HG03354 (cell line): ENCODE measurements at regions not wholly inside any gene's neighbourhood (a gene's known extent, or its start where the extent isn't known, plus 50 kb on each side); places are given as distances from the start of the nearest gene placed in this dataset.
A peak's percentile ranks its signal among the peaks of the same experiment; 100 is the strongest.

ENCODE experiments used
- ATAC-seq: cut with Tn5 transposase; IDR thresholded peaks from one replicate; pipeline ENCODE4 v1.9.1; 2021; ENCODE audit warnings: mild to moderate bottlenecking; ENCODE audit not compliant: unreplicated experiment, poor library complexity, severe bottlenecking

DNA sequence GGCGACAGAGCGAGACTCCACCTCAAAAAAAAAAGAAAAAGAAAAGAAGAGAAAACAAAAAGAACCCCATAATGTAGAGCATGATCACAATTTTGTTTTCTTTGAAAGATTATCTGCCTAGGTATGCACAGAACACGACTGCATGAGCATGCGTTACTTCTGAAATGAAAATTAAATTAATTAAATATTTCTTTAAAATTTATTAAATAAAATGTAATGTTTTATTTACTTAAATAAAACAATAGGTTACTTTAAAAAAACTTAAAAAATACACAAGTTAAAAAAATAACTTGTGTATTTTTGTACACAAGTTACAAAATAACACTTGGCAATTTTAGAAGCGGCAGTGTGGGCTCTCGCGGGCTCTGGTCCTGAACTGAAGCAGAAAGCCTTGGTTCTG lies 107.8 kb downstream of the TFAP2A start:
- ATAC-seq: no peak

DNA sequence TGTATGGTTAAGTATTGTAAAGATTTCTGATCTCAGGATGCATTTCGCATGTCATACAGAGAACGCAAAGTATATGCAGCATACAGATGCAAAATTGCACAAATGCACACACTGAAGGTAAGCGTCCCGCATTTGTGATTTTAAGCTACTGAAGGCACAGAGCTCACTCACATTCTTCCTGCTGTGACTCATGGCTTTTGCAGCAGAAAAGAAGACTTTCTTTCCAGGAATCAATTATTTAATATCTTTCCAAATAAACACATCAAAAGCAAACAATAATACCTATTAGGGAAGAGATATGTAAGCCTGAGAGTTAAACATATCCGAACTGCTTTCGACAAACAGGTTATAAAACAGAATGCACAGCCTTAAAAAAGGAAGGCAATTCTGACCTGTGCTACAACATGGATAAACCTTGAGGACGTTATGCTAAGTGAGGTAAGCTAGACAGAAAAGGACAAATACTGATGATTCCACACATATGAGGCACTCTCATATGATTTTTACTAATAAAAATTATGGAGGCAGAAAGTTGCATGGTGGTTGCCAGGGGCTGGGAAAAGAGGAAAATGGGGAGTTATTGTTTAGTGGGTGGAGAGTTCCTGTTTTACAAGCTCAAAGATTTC lies 109.0 kb downstream of the TFAP2A start:
- no peak for ATAC-seq

DNA sequence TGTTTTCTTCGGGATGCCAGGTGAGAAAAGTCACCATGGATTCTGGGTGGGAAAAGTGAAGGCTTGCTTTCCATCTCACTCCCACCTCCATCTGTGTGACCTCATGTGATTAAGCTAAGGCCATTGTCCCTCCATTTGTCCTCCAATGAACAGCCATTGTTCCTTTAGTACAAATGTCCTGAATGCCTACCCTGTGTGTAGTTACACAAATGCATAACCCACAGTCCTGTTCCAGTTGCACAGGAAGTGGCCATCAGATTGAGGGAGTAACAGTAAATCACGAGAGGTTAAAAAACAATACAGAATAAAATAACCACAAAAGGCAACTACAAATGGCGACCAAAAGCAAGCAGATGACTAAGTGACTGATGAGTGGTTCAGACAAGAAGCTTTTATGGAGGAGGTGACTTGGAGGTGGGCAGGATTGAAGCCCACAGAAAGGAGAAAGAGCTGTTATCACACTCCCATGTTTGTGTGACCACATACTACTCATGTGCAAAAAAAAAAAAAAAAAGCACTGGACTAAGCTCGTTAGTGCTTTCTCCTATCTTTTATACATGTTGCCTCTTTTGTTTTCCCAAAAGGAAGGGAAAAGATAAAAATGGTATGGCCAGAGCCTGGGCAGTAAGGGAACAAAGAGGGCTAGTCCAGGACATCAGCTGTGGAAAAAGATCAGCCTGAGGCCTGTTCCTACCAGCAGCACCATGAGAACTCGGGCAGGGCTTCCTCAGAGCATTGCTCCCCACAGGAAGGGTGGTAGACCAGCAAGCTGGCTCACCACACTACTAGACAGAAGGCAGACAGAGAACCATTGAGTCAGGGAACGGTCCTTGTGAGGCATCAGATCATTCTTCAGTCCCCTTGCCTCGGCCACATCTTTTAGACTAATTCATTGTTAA lies 111.0 kb downstream of the TFAP2A start:
- no peak for ATAC-seq

DNA sequence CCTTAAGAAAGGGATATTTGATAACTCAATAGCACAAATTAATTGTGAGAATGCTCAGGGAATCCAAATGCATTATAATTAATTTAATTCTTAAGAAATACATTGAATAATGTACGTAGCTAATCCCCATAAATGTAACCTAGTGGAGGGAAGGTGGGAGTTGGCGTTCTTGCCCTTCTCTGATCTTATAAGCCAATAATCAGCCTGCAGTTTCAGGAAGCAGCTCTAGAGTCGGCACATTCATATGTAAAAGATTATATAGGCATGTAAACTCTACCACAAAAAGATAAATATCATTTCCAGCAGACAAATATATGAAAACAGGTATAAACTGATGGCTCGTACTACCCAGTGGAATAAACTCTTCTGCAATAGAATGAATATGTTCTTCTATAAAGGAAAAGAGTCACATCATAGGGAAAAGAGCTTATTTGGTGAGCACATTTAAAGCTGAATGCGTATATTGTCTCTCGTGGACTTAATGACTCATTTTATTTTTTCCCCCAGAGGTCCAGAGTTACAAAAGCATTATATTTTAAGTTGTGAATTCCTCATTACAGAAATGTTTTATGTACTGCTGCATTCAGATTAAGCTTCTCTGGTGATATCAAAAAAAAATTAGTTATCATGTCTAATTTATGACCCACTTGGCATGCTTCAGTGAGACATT lies 112.2 kb downstream of the TFAP2A start:
- no peak for ATAC-seq

DNA sequence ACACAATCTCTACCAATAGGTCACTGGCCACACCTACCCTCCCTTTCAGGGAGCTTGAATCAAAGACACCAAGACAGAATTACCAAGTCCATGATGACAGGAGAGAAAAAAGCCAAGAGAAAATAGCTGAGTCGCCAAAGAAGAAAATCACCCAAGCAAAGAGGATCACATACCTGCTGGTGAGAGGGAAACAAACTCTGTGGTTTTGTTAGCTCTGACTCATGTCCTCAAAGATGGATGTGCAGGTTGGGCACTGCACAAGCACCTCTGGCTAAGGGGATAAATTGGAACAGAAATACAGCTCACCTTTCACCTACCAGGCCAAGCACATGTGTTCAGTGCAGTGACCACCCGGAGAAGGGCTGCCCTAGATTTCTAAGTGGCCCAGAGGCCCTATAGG lies 114.8 kb downstream of the TFAP2A start:
- ATAC-seq: no peak

DNA sequence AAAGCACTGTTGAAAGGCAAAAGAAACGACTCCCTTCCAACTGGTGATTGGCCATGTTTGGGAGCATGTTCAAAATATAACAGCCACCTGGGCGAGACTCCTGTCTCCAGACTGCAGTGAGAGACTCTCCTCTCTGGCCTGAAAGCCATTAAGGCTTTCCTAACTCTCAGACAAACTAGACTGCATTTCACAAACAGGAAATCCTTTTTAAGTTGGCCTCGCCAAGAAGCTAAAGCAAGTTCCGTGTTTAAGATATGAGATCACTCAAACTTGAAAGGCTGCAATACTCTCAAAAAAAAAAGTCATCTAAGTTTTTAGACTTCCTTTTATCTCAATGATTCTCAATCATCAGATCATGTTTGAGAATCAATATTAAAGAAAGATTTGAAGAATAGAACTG lies 117.0 kb downstream of the TFAP2A start:
- ATAC-seq: no peak

DNA sequence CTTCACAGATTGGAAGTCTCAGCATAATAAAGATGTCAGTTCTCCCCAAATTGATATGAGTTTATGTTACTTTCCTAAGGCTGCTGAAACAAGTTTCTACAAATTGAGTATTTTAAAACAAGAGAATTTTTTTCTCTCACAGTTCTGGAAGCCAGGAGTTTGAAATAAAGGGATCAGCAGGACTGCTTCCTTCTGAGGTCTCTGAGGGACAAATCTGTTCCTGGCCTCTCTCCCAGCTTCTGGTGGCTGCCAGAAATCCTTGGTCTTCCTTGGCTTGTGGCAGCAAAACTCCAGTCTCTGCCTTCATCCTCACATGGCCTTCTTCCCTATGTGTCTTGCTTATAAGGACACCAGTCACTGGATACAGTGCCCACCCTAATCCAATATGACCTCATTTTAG lies 136.1 kb downstream of the TFAP2A start:
- no peak for ATAC-seq

DNA sequence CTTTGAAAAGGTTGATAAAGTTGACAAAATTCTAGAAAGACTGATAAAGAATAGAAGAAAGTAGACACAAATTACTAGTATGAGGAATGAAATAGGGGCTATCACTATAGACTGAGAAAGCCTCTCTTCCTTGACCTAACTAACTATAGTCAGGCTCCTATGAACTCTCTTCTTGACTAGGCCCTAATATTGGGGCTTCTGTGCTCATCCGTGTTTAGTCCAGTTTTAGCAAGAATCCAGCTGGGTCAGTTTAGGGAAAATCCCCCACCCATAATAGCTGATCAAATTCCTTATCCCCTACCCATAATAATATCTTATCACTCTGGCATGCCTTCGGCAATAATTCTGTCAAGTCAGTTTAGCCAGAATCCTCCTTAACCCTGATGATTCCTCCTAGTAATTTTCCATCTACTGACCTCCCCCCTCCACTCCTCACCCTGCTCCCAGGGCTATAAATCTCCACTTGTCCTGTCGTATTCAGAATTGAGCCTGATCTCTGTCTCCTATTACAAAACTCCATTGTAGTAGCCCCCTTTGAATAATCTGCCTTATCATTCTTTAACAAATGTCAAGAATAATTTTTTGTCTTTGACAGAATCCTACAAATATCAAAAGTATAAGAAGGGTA lies 138.1 kb downstream of the TFAP2A start:
- no peak for ATAC-seq

DNA sequence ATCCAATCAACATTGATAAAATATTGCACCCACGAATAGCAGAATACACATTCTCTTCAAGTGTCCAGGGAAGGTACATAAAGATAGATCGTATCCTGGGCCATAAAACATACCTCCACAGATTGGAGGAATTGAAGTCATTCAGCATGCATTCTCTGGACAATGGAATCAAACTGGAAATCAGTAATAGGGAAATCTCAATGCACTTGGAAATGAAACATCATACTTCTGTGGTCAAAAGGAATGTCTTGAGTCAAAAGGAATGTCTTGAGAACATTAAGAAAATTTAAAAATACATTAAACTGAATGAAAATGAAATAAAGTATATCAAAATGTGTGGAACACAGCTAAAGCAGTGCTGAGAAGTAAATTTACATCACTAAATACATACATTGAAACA lies 138.8 kb downstream of the TFAP2A start:
- no peak for ATAC-seq

DNA sequence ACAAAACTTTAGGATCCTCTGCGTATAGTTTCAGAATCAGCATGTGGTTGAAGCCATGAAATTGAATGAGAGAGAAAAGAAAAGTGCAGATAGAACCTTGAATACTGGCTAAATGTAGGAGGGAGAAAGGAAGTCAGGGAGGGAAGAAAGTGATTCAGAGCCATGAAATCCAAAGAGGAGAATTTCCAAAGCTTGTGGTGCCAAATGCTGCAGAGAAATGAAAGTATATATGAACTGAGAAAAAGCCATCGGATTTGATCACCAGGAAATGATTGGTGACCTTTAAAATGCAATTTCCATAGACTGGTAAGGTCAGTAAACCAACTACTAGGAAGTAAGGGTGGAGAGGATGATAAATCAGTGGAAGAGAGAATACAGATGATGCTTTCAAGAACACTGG lies 142.3 kb downstream of the TFAP2A start:
- no peak for ATAC-seq

DNA sequence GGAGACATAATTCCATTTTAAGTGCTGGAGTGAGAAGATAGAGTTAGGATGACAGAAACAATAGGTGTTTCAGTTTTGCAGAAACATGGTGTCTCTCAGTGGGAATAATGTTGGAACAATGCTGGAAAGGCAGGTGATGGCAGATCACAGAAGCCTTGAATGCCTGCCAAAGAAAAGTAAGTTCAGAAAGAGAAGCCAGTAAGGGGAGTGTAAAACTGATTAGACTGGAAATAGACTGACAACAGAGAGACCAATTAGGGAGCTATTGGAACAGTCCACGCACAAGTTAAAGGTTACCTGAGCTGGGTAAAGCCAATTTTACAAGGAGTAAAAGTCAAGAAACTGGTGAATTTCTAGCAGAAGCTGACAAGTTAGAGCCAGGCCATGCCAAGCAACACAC lies 142.9 kb downstream of the TFAP2A start:
- ATAC-seq: no peak

DNA sequence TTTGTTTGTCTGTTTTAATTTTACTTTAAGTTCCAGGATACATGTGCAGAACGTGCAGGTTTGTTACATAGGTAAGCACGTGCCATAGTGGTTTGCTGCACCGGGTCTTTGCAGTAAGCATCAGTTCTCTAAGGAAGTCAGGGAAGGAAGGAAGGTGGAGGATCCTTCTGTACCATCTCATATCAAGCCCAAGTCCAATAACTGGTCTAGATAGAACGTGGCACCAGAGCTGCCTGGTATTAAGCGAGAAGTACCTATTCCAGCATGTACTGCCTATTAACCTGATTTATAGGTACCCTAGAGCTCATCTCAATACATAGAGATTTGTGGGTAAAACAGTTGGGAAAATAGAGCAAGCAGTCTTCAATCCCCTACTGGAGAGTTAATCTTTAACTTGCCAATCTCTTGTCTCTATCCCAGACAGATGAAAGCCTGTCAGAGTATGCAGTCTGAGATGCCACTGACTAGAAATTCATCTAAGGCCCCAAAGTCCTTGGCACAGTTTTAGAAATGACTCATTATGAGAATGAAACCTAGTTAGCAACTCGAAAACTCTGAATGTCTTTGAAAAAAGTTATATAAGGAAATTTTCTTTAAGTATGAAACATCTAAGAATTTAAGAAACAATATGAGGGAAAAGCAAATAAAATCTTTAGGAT lies 144.9 kb downstream of the TFAP2A start:
- ATAC-seq: peak; percentile 63

DNA sequence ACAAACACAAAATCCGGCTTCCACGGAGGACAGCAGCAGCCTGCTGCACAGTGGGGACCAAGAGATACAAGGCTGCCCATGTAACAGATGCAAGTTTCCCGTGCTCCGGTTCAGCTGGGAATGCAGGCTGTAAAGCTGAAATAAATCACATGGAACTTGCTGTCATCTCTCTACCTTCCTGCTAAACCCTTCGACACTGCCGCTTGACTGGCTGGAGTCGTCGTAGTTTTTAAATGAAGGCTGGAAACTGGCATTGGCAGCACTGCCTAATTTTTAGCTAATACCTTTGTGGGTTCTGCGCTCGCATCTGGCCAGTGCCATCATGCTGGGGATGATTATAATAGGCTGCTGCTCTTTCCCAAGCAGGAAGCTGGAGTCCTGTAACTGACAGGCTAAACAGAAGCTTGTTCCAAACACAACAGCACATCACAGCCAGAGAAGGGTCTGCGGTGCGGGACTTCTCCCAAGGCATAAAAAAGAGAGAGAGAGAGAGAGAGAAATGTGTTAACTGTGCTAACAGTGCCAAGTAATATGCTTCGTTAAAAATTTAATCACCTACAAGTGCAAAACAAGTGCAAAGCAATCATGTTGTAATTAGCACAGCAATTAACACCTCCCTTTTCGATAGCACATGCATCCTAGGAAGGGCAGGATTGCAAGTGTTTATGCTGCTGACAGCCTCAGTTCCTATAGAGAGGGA lies 146.1 kb downstream of the TFAP2A start:
- ATAC-seq: no peak

DNA sequence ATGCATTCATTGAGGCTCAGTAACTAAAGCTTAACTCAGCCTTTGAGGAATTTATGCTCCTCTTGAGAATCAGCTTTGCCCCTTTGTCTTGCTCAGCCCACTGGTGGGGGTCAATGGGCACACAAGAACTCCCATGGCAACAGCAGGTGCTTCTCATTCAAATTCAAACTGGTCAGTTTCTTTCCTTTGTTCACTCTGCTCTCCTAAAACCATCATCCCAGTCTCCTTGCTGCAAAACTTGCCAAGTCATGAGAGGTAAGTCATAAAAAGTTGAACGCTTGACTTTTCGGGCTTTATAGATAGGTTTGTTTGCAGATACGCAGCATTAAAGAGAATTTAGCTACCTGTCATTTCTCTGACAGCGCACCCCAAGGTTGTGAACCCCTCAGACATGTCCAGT lies 146.8 kb downstream of the TFAP2A start:
- ATAC-seq: no peak

DNA sequence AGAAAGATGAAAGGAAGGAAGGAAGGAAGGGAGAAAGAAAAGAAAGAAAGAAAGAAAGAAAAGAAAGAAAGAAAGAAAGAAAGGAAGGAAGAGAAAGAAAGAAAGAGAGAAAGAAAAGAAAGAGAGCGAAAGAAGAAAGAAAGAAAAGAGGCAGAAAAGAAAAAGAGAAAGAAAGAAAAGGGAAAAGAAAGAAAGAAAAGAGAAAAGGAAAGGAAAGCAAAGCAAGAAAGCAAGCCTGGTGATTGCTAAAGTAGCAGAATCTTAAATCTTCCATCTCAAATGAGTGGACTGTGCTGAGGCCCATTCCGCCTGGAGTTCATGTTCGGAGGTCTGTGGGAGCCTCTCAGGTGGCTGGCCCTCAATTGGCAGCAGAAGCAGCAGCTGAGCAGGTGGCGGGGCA lies 148.4 kb downstream of the TFAP2A start:
- no peak for ATAC-seq

DNA sequence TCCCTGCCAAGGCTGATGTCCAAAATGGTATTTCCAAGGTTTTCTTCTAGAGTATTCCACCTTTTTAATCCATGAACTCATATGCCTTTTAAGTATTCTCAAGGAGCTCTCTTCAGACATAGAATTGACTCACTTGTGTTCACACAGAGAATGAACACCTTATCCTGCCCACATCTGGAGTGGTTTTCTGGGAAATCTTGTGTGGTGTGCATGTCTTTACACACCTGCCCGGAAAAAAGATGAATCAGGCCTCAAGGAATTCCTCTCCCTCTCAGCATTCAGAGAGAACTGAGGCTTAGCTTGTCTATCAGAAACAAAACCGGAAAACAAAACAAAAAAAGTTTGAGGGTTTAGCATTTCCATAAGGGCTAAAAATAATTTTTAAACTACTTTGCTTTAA lies 148.8 kb downstream of the TFAP2A start:
- no peak for ATAC-seq

DNA sequence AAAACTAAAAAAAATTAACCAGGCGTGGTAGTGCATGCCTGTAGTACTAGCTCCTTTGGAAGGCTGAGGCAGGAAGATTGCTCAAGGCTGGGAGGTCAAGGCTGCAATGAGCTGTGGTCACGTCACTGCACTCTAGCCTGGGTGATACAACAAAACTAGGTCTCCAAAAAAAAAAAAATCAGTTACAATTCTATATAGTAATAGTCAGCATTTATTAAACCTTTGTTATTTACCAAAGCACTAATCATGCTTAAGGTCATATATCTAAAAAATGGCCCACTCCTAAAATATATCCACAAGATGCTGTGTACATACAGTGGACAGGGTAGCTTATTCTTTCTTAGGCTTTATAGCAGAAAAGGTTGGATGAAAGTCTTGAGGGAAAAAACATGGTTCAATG lies 152.4 kb downstream of the TFAP2A start:
- ATAC-seq: no peak

DNA sequence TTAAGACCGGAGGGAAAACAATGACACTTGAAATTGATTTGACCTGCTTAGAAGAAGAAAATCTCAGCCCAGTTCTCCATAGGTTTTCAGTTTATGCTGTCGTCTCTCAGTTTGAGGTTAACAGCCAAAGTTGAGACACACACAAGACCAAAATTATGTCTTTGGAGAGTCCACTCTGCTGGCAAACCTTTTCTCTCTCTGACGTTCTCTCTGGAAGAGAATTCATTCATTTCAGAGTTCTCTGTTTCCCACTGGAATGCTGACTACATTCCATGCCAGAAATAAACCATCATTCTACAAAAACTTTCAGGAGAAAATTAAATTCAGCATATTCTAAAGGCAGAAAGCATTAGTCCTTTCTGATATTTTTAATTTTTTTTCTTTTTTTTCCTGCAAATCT lies 155.2 kb downstream of the TFAP2A start:
- no peak for ATAC-seq

DNA sequence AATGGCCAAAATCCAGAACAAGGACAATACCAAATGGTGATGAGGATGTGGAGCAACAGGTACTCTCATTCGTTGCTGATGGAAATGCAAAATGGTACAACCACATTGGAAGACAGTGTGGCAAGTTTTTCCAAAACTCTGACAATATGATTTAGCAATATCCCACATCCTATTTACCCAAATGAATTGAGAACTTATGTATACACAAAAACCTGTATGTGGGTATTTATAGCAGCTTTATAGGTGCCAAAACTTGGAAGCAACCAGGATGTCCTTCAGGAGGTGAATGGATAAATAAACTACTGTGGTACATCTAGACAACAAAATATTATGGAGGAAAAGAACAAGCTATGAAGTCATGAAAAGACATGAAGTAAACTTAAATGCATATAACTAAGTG lies 156.5 kb downstream of the TFAP2A start:
- no peak for ATAC-seq
